Renal cortical epithelial cell (primary cell): ENCODE measurements at regions not wholly inside any gene's neighbourhood (a gene's known extent, or its start where the extent isn't known, plus 50 kb on each side); places are given as distances from the start of the nearest gene placed in this dataset.
"Not testable (repeated sequence)": the region's sequence is repeated elsewhere in the genome, so short reads cannot be mapped to it uniquely, and the experiment has no call there.

ENCODE experiments used
- DNase-seq: peaks from one replicate; pipeline ENCODE4 v3.0.0-alpha.2; 2011; ENCODE audit warnings: low read depth

DNA sequence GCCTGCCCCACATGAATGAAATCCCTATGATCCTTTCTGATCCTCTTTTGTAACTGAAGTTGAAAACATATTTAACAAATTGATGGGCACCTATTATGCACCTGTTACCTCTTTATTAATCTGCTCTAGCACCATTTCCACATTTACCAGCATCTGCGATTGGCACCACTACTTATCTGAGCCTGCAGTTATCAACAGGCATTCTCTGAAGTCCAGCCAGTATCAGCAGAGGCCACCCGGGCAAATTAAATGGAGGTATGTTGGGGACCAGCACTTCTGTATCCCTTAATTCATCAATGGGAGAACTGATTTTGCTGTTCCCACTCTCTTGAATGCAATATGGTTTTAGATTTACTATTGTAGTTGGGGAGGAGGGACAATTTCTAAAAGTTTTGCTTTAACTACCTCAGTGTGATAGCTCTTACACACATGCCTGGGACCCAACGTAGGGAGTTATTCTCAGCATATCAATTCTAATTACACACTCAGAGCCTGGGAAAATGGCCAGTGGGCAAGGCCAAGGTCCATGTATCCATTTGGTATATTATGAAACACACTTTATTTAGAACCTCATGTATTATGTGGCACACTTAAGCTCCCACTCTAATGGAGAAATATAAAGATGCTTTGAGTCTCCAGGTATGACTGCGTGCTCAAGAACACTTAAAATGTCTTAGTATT lies 1927.1 kb upstream of the PCDH7 start:
- no peak for DNase-seq

DNA sequence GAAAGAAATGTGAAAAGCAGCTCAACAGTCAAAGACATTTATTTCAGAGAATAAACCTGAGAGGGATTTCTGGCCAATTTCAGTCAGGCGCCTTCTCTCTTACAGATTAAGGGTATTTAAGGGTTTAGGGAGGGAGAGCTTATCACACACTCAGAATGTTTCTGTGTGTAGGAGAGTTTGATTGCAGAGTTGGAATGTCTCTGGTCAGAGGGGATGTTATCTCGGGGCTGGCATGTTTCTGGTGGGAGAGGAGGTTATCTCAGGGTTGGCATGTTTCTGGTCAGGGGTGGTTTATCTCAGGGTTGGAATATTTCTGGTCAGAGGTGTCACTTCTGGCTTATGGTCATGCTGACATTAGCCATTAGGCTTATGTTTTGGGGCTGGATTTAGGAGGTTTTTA lies 1920.5 kb upstream of the PCDH7 start:
- no peak for DNase-seq

DNA sequence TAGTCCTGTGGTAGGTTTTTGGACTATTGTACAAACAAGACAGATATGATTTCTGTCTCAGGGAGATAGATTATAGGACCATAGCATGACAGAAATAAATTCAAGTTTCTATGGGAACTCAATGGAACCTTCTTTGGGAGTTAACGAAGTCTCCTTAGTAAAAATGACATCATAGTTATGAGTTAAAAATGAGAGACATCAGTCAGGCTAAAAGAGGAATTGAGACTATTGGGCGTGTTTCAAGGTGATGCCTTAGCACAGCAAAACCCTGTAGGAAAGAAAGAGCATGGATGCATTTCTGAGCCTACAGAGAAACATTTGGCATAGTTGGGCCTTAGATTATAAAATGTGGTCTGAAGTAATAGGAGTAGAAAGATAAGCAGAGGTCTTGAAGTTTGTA lies 1909.1 kb upstream of the PCDH7 start:
- no peak for DNase-seq

DNA sequence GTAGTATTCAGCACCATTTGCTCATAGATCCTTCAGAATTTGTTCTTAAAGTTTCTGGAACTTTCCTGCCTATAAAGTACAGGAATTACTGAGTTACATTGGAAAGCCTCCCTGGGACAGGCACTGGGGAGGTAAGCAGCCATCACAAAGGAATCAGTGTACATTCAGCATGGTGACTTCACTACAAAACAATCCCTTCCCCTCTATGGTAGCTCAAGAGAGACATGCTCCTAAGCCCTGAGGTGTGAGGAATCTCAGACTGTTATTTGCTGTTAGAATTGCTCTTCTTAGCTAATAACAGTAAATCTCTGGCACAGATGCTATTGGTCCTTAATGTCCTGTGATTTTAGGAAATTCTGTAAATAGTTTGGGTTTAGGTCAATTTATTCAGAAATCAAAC lies 1898.0 kb upstream of the PCDH7 start:
- DNase-seq = no peak

DNA sequence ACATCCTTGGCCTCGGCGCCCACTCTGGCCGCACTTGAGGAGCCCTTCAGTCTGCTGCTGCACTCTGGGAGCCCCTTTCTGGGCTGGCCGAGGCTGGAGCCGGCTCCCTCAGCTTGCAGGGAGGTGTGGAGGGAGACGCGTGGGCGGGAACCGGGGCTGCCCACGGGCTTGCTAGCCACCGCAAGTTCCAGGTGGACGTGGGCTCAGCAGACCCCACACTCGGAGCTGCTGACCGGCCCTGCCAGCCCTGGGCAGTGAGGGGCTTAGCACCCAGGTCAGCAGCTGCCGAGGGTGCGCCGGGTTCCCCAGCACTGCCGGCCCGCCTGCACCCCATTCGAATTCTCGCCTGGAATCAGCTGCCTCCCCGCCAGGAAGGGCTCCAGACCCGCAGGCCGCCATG lies 1892.3 kb upstream of the PCDH7 start:
- no peak for DNase-seq

DNA sequence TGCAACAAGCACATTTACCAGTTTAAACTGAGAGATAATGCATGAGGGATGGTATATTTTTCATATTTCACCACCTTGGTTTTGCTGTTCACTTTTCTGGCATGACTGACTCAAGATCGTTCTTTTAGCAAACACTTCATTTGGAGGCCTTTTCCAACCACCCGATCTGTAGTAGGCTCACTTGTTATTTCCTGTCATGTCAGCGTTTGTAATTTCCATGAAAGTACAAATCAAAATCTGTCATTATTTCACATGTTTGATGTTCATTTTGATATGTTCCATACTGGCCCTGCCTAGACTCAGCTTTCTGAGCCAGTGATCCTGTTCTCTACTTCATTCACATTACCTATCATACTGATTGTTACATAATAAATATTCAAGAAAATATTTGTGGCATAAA lies 1888.3 kb upstream of the PCDH7 start:
- DNase-seq = no peak

DNA sequence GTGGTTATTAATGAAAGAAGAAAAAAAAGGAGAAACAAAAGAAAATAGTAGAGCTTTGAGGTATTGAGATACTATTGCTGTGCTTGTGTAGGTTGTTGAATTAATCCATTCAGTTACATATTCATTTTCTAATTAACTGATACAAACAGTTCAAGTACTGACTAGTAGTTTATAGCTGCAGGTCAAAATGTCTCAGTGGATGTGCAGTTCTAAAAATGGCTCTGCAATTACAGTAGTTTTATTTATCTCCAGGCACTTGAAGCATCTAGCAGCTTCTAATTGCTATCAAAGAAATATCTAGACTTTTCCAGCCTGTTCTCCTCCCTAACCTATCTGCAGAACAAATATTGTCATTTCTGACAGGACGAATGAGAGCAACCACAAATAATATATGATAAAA lies 1887.7 kb upstream of the PCDH7 start:
- no peak for DNase-seq

DNA sequence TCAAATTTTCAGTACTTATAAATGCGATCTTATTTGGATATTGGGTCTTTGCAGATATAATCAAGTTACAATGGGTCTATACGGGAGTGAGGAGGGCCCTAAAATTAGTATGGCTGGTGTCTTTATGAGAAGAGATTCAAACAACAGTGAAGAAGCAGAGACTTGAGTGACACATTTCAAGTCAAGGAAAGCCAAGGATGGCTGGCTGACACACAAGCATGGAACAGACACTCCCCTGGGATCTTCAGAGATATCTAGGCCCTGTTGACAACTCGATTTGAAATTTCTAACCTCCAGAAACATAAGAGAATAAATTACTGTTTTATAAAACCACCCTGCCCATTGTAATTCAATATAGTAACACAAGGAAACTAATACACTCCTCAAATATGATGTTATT lies 1886.0 kb upstream of the PCDH7 start:
- no peak for DNase-seq

DNA sequence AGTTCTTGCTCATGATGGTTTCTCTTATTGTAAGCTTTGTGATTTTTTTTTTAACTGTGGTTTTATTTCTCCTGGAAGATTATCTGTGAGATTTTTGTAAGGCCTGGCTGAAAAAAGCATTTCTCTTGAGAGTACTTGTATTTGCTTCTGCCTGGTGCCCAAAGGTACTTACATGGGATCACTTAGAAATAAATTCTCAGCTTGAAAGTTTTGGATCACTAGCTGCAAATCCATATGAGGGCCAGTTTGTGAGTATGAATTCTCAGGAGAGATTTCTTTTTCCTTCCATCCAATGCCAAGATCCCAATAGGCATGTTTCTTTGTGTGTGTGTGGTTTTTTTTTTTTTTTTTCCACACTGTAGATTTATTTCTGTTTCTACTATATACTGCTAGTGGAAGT lies 1884.7 kb upstream of the PCDH7 start:
- DNase-seq = no peak

DNA sequence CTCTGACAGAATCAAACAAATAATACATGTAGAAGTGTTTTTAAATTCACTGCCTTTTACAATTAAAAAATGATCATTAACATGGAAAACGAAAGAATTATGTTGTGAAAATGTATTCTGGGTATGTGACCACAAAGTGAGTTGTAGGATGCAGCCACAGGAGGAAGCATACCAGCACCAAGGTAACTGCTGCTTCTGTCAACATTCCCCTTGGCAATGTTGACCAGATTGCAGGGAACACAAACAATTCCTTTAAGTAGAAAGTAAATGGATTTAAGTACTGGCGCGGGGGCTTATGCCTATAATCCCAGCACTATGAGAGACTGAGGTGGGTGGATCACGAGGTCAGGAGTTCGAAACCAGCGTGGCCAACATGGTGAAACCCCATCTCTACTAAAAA lies 1877.9 kb upstream of the PCDH7 start:
- no peak for DNase-seq

DNA sequence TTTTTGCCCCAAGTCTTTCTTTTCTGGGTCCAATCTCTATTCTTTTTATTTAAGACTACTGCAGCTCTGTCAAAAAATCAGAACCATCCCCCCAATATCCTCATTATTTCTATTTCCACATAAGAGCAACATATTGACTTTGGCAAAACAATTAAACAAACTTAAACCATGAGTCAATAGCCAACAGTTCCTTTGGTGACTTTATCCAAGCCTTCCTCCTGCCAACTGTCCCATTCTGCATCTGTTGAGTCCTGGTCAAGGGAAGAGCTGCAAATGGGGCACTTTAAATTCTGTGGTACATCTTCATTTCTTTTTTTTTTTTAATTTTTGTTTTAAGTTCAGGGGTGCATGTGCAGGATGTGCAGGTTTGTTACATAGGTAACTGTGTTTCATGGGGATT lies 1875.0 kb upstream of the PCDH7 start:
- no peak for DNase-seq

DNA sequence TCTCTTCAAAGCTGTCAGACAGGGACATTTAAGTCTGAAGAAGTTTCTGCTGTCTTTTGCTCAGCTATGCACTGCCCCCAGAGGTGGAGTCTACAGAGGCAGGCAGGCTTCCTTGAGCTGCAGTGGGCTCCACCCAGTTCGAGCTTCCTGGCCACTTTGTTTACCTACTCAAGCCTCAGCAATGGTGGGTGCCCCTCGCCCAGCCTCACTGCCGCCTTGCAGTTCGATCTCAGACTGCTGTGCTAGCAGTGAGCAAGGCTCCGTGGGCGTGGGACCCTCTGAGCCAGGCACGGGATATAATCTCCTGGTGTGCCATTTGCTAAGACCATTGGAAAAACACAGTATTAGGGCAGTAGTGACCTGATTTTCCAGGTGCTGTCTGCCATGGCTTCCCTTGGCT lies 1863.1 kb upstream of the PCDH7 start:
- not testable (repeated sequence) for DNase-seq

DNA sequence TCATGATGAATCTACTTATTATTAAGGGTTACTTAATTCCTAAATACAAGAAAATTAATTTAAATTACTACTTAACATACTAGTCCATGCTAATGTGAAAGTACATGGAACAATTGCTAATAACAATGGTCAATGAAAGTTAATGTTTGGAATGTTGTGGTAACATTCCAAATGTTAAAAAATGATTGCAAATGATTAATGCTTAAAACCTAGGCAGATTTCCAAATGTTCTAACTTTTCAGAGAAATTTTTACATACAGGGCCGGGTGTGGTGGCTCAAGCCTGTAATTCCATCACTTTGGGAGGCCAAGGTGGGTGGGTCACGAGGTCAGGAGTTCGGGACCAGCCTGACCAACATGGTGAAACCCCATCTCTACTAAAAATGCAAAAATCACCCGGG lies 1851.3 kb upstream of the PCDH7 start:
- no peak for DNase-seq

DNA sequence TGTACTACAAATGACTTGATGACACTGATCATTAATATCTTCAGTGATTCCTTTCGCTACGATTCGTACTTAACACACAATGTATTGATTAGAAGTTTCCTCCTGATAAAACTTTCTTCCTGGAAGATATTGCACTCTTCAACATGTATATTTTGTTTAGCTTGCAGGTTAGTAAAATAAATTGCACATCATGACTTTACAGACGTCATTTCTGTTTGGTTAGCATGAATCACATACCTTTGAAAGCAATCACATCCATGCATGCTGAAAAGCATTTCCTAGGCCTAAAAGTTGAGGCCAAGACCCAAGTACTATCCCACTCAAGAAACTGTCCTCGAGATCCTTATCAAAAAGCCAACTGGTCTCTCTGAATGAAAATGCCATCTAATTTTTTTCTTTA lies 1841.0 kb upstream of the PCDH7 start:
- DNase-seq = no peak

DNA sequence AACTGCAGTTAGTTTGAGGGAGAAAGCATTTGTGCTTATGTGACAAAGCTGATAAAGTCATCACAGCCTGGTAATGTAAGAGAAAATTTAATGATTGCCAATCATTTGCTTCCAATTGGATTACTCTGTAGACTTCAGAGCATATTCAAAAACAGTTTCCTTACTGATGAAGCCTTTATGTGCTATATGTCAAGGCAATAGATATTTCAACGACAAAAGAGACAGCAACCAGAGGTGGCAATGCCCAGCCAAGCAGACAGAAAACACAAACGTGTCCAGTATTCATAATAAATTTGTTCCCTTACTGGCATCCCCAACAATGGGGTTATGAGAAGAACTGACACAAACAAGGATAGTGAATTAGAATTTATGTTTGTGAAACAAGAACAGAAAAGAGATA lies 1840.3 kb upstream of the PCDH7 start:
- DNase-seq = no peak

DNA sequence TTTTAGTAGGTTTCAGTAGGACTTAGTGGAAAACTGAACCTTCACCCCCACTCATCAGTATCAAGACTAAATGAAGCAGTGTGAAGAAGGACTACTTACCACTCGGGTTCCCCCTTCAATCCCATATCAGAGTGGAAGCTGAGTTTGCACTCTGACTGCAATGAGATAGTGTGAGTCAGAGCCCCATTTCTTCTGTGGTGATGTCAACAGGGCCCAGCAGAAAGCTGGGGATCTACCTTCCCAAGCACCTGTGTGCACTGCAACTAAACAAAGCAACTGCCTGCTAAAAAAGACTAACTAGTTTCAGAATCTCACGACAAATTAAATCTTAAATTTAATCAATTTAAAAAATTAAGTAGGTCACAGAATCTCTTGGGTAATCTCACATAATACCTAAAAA lies 1837.0 kb upstream of the PCDH7 start:
- DNase-seq = no peak

DNA sequence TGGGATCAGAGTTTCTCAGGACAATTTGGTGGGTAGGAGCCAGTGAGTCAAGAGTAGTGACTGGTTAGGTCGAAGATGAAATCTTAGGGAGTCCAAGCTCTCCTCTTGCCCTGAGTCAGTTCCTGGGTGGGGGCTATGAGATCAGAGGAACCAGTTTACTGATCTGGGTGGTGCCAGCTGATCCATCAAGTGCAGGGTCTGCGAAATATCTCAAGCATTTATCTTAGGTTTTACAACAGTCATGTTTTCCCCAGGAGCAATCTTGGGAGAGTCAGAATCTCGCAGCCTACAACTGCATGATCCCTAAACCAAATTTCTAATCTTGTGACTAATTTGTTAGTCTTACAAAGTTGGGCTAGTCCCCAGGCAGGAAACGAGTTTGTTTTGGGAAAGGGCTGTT lies 1833.2 kb upstream of the PCDH7 start:
- no peak for DNase-seq

DNA sequence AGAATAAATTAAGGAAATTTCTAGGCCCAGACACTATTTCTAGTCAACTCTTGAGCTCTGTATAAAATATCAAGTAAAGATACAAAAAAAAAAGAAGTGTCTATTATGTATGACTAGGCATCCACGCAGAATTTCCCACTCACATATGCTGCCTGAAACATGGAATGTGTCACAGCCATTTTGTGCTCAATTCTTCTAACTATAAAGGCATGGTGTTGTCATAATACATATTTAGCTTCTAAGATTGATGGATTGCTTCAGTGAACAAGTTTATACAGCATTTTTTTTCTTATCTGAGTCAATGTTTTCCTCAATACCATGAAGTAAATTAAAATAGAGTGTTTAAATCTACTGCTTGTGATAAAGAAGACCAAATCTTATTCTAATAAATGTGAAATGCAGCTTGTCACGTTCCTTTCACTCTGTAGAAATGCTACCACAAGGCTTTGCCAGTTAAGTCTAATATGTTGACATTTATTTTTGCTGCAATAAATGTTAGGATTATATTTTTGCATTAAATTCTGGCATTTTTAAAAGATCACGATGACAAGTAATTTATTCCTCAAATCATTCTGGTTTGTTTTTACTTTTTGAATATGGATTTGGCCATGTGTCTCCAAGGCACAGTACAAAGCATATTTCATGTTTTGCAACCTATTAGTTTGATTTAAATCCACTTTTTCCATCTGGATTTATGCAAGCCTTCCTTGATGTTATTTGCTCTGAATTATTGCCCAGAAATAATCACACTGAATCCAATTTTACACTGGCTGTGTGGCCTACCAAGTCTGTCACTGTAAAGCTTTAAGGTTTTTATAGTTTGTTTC lies 1829.0 kb upstream of the PCDH7 start:
- no peak for DNase-seq

DNA sequence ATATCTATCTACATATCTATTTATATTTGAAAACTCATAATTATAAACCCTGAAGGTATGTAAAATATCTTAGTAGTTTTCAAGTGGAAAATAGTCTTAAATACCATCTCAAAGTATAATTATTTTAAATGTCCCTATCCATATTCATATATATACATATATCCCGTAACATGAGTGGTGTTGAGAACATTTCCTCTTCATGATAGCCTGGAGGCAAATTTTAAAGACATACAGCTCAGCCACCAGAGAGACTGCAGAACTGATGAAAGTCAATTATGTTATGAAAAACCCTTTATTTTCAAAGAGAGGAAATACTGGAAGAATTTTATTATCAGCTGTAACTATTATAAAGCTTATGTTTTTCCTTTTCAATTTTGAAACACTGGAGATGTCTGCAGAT lies 1806.7 kb upstream of the PCDH7 start:
- no peak for DNase-seq

DNA sequence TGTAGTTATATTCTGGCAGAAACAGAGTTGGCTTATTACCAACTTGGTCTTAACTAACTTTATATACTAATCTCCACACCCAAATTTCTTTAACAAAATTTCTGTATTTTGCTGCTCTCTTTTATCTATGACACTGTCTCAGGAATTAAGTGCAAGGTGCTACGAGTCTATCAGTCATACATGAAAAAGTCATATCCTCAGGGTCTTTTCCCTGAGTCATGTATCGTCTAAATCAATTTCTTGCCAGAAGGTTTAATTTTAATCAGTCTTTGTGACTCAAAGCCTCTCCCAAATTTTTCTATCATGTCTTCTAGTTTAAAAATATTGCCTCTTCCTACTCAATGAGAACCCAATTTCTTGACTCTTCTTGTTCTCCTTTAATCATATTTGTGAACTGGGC lies 1803.6 kb upstream of the PCDH7 start:
- DNase-seq = no peak

DNA sequence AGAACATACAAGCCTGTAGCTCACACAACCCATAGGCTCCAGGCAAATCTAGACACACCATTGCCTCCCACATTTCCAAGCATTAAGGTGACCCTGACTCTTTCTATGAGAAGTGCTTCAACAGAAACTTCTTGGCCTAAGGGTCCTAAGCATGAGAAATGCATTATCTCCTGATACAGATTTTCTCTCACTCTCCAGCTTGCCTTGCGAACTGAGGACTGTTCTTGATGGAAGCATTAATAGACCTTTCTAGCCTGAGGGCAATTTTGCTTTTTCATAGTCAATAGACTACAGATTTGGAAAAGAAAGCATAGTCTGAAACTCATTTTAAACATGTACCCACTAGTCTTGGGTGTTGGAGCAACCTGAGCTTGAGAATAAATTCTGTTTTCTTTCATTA lies 1801.3 kb upstream of the PCDH7 start:
- no peak for DNase-seq

DNA sequence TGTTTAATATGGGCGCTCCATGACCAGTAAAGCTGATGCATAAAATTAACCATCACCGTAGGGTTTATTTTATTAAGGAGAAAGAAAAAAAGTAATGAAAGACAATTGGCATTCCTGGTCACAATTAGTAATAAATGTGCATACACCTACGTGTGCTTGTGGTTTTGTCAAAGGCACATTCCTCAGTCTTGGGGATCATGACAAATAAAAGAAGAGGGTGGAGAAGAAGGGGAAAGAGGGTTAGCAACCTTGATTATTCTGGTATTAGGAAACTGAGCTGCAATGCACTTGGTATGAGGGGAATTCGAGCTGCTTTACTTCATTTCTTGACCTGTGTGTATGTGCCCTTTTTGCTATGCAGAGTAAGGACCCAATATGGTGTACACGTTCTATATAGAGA lies 1798.3 kb upstream of the PCDH7 start:
- peak; percentile 43 for DNase-seq

DNA sequence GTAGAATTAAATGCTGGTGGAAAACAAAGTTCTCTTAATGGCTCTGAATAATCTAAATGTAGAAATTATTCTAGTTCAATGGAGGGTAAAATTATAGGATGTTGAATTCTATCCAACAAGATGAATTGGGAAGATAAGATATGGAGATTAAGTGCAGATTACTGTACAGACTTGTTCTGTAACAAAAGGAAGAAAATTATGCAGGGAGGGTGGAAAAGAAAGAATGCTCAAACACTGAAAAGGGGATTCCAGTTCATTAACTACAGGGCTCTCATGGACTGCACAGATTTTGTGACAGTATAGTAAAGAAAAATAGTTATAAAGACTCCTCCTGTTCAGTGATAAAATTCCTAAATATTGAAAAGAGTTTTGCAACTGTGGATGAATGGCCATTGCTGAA lies 1794.0 kb upstream of the PCDH7 start:
- DNase-seq = no peak

DNA sequence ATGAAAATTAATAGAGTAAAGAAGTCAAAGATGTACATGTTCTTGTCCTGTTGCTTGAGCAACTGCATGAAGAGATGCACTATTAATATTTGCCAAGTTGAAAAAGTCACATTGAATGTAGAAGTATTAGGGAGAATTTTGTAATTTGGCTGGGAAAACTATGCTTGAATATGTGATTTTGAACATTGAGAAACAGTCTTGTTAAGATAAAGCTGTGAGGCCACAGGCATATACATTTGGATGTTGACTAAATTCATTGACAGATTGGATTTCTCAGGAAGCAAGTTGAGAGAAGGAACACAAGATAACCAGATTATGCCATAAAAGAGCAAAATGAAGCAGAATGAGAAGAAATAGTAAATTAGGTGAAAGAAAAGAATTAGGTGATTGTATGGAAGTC lies 1777.5 kb upstream of the PCDH7 start:
- DNase-seq = no peak
